GM18861 (cell line): ENCODE measurements at regions not wholly inside any gene's neighbourhood (a gene's known extent, or its start where the extent isn't known, plus 50 kb on each side); places are given as distances from the start of the nearest gene placed in this dataset.
A peak's percentile ranks its signal among the peaks of the same experiment; 100 is the strongest.

Source experiments
- ATAC-seq: cut with Tn5 transposase; IDR thresholded peaks from one replicate; pipeline ENCODE4 v1.9.1; 2021; ENCODE audit not compliant: unreplicated experiment

GRCh38 chr3:102177075-102177755, 257.6 kb upstream of the ZPLD1 start:
- no peak for ATAC-seq

- no peak for ATAC-seq
Observed at GRCh38 chr3:102178817-102179216, 256.0 kb upstream of the ZPLD1 start.

GRCh38 chr3:102179326-102180177, 255.3 kb upstream of the ZPLD1 start:
- ATAC-seq, result peak; percentile 70

DNA sequence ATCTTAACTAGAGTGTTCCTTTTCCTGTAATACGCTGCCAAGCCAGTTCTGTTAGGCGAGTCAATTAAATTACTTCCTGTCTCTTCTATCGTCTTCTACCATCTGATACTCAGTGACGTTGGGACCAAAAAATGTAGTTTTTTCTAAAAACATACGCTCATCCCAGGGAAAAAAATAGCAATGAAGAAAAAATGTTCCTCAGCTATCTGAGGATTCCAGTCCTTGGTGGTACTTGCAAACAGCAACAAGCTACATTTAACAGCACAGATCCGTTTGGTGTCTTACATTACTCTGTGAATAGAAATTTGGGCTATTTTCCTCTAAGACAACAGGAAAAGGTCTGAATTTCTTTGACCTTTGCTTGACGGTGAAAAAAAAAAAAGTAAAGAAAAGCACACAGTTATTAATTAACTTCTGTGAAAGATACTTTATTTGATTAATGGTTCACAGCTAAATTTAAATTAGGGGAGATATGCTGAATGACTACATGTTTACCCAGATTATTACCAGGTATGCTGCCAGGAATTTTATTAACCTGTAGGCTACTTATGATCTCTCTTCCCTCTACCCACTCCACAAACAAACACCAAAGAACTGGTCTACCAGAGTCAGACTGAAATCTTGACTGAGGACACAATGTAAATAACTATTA, 254.4 kb upstream of the ZPLD1 start:
- peak; percentile 14 for ATAC-seq

DNA sequence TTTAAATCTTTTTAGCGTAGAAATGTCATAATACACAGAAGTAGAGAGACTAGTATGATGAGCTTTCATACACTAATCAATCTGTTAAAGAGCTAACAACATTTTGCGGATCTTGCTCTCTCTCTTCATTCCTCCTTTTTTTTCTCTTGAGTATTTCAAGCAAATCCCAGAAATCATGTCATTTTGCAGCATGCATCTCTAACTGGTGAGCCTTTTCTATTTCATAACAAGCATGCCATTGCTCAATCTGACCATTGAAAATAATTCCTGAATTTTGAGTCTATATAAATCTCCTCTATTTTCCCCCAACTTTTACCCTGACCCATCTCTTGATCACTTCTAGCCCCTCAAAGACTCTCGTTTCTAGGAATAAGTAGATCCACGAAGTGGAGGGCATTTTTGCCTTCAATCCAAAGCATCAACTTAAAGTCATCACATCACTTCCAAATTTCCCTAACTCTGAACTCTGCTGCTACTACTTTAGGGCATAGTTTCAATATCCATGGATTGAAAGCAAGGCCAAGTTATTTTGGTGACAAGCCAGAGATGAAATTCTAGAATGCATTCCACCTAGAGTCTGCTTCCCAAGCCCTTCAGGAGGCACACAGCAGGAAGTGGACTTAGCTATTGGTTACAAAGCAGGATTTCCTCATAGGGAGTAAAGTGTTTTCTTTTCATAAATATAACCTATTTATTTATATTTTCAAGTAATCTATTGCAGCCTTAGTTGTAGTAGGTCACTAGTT, 253.5 kb upstream of the ZPLD1 start:
- no peak for ATAC-seq

DNA sequence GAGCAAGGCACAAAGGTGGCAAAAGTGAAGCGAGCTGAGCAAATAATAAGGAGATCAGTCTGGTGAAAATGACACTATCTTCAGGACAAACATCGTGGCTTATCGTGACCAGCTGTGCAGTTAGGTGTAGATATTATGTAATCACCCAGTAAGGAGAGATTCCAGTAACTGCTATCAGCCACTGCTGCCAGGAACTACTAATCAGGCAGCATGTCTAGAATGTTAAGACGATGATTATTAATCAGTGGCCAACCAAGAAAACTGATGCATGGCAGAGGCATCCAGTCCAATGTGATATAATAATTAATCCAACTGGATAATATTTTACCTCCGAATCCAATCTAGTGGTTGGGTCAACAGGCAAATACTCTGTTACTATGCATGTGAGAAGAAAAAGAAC, 252.7 kb upstream of the ZPLD1 start:
- ATAC-seq, result no peak

- ATAC-seq, result no peak
Observed at GRCh38 chr3:102183186-102183585, 251.6 kb upstream of the ZPLD1 start.

GRCh38 chr3:102183623-102184022, 251.2 kb upstream of the ZPLD1 start:
- ATAC-seq, result no peak

GRCh38 chr3:102189541-102189940, 245.3 kb upstream of the ZPLD1 start:
- ATAC-seq, result no peak

GRCh38 chr3:102189956-102190723, 244.7 kb upstream of the ZPLD1 start:
- no peak for ATAC-seq

- ATAC-seq, result no peak
Observed at GRCh38 chr3:102192575-102192974, 242.2 kb upstream of the ZPLD1 start.

DNA sequence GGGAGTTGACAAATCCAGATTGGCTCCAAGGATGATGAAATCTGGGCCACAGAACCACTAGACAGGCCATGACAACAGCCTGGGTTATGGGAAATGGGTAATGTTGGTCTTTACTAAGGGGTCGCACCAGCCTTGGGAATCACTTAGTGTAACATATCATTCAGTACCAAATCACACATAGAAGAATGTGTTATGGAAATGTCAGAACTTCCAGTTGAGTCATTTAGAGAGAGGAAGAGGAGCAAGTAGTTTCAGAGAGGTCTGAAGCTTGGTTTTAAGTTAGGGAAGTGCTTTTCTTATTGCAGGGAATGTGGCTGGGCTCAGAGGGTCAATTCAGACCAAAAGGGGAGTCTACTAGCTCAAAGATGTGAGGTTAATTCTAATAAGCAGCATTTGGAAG, 241.6 kb upstream of the ZPLD1 start:
- ATAC-seq, result no peak

DNA sequence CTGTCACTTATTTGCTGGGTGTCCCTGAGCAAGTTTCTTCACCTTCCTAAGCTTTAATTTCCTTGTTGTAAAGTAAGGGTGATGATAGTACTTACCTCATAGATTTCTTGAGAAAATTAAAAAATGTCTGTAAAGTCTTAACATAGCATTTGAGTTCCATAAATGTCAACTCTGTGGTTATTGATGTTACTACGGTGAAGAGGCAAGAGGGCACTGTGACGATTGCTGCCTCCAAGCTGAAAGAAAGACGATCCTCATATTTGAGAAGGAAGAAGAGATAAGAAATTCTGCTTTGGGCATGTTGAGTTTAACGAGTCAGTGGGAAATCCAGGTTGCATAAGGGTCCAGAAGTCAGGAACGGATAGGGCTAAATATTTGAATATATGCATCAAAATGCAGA, 240.8 kb upstream of the ZPLD1 start:
- ATAC-seq, result no peak

GRCh38 chr3:102194760-102195159, 240.1 kb upstream of the ZPLD1 start:
- no peak for ATAC-seq

DNA sequence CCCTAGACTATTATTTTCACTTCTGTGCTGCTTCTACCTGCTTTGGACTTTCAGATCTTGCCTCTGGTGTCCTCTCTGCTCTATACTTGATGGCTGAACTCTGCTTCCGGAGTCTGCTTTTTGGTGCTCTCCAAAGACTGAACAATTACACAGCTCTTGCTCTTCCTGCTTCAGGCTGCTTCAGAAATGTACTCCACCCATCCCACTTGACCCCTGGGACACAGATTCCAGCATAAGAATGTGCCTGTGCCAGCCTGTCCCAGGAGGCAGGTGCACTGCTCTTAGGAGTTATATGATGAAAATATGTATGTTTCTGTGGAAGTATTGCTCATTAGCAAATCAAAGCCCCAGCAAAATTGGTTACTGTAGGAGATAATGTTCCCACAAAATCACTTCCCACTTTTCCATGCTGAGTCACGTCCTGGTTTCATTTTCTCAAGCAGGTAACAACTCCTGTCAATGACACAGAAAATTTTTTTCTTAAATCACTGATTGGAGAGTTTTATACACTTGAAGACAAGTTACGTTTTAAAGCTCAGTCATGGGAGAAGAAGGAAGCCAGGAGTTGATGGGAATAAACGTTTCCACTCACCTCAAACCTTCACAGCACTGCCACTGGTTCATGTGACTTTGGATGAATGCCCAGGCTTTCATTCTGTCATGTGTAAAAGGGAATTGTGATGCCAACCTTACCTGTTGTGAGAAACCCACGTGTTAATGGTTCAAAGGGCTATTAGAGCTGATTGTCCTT, 239.4 kb upstream of the ZPLD1 start:
- ATAC-seq, result no peak

DNA sequence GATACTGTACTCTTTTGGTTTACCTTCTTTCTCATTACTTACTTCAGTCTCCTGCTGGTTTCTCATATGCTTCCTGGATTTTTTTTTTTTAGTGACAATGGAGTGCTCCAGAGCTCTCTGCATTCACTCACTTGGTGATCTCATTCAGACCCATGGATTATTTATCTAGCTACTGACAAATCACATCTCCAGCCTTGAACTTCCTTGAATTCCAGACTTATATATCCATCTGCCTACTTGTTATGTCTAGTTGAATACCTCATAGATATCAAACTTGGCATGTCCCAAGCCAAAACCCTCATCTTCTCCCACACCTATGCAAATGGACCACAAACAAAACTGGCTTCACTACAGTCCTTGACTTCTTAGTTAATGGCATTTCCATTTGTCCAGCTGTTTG, 234.7 kb upstream of the ZPLD1 start:
- ATAC-seq, result no peak

DNA sequence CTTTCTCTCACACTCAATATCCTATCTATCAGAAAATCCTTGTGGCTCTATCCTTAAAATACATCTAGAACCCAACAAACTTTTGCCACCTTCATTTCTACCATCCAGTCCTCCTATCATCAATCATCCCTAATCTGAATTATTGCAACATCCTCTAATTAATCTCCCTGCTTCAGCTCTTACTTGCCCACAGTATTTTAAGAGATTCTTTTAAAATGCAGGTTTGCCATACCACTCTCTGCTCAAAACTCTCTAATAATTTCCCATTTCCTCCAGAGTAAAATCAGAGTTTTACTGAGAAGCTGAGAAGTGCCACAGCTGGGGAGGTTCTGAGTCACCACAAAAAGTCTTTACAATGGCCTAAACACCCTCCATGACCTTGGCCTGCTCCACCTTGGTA, 234.3 kb upstream of the ZPLD1 start:
- ATAC-seq, result no peak

- no peak for ATAC-seq
Observed at GRCh38 chr3:102205647-102206046, 229.2 kb upstream of the ZPLD1 start.

DNA sequence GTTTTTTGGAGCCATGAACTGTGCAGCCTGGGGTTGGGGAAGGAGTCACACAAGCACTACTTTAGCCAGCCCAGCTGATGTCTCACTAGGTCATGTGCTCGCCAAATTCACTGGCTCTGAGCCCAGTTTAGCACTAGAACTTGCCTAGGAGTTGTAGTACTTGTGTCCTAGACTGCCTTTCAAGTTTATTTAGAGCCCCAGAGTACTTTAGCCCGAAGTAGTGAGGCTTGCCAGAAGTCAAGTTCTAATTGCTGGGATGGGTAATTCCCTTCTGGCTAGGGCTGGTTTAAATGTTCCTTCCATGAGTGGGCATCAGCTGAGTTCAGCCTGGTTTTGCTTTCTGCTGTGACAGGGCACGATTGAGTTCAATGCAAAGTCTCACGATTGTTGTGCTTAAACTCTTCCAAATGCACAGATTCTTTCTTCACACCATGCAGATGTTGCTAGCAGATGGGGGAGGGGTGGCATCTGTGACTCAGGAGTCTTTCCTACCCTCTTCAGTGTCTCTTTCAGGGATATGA, 228.2 kb upstream of the ZPLD1 start:
- no peak for ATAC-seq

GRCh38 chr3:102207151-102207571, 227.7 kb upstream of the ZPLD1 start:
- ATAC-seq, result no peak
